ENCODE measurements at regions not wholly inside any gene's neighbourhood (a gene's known extent, or its start where the extent isn't known, plus 50 kb on each side); places are given as distances from the start of the nearest gene placed in this dataset.

- no peak for TF ChIP-seq CTCF (IDR thresholded peaks at IDR 0.05; ENCODE audit: insufficient read depth, low read length, poor library complexity, severe bottlenecking)
- TF ChIP-seq EZH2phosphoT487 (conservative IDR thresholded peaks at IDR 0.05; ENCODE audit: low read length), result no peak
Observed at GRCh38 chr1:237975903-237976302, 85.2 kb upstream of the ZP4 start.
